HG03196 (cell line): ENCODE measurements at regions not wholly inside any gene's neighbourhood (a gene's known extent, or its start where the extent isn't known, plus 50 kb on each side); places are given as distances from the start of the nearest gene placed in this dataset.

Experiments used
- ATAC-seq: cut with Tn5 transposase; IDR thresholded peaks from one replicate; pipeline ENCODE4 v1.9.1; 2021; ENCODE audit not compliant: unreplicated experiment

DNA sequence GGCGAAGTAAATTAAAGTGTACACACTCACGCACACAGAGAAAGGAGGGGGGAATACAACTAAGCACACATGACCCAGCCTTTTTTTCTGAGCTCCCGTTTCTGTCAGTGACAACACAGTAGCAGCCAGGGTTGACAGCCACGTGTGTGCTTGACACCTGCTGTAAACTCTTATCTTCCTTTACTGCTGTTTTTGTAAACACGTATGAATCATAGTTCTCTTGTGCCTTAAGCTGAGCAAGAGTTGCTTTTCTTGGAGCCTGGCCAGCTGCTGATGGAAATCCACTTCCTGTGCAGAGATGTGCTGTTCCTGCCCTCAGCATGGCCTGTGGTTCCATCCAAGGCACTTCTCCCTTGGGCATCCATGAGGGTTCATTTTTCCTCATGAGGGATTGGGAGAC, 561.9 kb downstream of the GALR1 start:
- no peak for ATAC-seq

GRCh38 chr18:77815666-77816338, 566.2 kb downstream of the GALR1 start:
- ATAC-seq = no peak

DNA sequence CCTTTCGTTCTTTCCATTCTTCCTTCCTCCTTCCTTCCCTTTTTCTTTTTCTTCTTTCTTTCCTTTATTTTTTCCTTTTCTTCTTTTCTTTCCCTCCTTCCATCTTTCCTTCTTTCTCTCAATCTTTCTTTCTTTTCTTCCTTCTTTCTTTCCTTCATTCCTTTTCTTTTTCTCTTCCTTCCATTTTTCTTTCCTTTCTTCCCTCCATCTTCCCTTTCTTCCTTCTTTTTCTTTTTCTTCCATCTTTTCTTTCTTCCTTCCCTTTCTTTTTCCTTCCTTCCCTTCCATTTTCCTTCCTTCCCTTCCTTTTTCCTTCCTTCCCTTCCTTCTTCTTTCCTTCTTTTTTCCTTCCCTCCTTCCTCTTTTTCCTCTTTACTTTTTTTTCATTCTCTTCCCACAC, 568.7 kb downstream of the GALR1 start:
- no peak for ATAC-seq

GRCh38 chr18:77820472-77820871, 570.8 kb downstream of the GALR1 start:
- ATAC-seq = no peak

DNA sequence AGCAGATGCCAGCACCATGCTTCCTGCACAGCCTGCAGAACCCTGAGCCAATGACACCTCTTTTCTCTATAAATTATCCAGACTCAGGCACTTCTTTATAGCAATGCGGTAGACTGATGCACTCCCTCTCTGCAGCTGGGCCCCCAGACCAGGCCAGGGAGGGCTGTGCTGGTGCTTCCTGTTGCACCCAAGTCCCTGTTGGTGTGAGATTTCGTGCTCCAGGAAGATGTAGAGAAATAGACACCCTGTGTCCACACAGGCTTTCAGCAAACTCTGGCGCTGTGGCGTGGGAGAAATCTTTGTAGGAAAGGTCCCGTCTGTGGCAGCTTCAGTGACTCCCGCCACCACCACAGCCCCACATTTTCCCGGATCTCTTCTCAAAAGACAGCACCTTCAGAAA, 572.2 kb downstream of the GALR1 start:
- no peak for ATAC-seq

GRCh38 chr18:77822632-77823031, 573.0 kb downstream of the GALR1 start:
- ATAC-seq = no peak

DNA sequence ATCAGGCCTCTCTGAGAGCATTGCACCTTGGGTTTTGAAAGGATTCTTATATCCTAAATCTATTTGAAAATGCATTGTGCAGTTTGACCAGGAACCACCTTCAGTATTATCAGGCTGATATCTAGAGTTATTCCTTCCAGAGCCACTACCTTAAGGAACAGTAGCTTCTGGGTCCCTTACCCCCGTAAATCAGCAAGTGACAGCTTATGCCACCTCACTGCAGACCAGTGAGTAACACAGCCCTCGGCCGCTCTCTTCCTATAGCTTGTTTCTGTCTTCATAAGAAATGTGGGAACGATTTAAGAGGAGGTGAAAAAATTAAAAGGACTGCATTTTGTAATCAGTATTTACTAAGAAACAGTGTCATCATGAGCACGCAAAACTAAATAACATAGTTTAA, 584.2 kb downstream of the GALR1 start:
- ATAC-seq = no peak

- ATAC-seq = no peak
These were observed 602.2 kb downstream of the GALR1 start for GRCh38 chr18:77851802-77852201.

GRCh38 chr18:77853859-77854258, 604.2 kb downstream of the GALR1 start:
- no peak for ATAC-seq

DNA sequence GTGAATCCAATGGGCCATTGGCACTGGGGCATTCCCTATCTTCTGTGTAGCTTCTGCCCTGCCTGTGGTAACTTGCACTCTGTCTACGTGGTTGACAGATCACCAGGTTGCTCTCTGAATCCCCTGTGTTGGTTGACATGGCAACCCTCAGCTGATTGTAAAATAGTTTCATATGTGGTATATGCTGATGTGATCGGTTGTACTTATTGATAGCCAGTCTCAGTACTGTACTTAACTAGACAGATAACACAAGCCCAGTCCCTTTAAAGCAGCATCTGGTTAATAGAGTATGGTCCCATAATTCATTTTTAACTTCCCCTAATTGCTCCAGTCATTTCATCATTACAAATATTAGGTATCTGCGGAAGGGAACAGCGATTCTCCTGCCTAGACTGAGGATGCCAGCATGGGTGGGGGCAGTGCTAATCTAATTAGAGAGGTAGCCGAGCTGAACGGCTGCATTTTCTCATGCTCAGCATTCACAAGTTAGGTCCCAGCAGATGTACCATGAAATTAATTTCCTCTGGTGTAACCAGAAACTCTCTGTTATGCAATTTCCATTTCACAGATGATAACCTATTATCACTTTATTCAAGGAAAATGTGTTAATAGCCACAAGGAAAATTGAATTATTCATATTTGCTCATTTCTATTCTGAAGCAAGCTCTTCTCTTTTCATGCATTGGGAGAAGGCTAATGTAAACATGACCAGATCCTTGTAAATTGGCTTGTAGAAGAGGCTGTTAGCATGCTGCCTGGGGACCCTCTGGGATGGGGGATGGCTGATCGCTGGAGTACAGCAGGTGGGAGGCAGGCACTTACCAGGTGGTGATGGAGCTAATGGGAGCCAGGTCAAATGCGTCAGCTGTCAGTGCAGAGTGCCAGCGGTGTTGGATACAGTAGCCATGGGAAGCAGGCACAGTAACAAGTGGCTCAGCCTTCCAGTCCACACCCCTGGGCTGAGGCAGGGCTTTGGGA, 608.3 kb downstream of the GALR1 start:
- ATAC-seq = no peak

DNA sequence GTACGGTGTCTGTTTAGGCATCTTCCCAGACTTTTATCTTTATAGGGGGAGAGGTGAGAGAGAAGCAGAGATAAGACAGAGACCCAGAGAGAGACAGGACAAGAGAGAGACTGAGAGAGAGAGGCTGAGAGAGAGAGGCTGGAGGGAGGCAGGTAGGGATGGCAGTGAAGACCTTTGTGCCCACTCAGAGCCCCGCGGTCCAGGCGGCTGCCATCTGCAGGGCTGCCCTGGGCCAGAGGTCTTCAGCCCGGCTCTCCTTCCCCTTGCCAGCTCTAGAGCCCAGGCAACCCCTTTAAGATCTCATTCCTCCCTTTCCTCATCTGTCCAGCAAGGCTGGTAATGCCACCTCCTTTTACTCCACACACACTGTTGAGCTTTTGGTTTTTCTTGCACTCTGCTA, 610.0 kb downstream of the GALR1 start:
- no peak for ATAC-seq

- no peak for ATAC-seq
These were observed 612.6 kb downstream of the GALR1 start for GRCh38 chr18:77862066-77862757.

GRCh38 chr18:77865853-77866252, 616.2 kb downstream of the GALR1 start:
- ATAC-seq = no peak

DNA sequence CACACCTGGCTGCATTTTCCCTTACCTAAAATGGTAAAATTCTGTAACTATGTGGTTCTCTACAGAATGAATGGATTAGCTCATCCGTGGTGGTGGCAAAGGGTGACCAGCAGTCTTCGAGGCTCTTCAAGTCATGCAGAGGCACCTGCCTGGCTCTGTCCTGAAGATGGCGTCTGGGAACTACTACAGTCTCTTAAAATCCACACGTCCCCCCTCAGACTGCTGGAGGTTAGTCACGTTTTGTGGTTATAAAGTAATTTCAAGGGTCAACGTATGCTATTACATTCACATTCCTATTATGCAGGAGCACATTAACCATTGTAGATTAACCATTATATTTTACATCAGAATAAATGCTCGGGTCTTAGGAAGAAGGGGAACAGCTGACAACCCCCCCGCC, 616.7 kb downstream of the GALR1 start:
- no peak for ATAC-seq

DNA sequence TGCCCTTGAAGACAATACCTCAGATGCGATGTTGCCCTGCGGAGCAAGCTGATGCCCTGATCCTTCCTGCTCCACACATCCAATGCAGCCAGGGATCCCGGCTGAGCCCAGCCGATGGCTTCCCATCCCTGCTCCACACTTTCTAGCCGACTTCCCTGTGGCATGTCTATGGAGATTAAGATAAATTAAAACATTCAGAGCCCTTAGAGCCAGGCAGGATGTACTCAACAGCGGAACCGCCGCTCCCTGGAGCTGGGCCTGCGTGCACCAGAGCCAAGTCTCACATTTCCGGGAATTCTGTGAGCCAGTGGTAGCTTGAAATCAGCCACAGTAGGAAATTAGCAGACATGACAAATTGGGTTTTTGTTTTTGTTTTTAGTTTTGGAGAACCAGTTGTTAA, 620.6 kb downstream of the GALR1 start:
- no peak for ATAC-seq

GRCh38 chr18:77870894-77871293, 621.2 kb downstream of the GALR1 start:
- no peak for ATAC-seq

GRCh38 chr18:77872166-77872565, 622.5 kb downstream of the GALR1 start:
- ATAC-seq = no peak

DNA sequence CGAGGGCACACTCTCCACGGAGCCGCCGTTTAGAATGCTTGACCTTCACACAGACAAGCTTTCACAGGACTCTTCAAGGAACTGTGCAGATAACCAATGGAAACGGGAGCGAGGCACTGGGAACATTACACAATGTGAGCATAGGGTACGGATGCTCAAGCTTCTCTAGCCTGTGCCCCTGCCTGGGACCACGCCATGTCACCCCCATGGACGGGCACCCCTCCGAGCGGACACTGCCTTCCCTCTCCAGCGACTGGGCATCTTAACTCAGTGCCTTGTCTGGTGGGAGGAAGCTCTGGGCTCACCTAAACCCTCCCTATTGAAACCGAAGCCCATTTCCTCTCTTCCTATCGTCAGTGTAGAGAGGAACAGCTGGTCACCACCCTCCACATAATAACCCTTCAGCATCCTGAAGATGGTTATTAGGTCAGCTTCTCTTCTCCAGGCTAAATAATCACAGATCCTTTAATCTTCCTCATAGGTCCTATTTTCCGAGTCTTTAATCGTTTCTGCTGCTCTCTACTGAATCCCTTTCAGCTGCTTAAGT, 626.7 kb downstream of the GALR1 start:
- no peak for ATAC-seq

GRCh38 chr18:77879829-77880228, 630.2 kb downstream of the GALR1 start:
- no peak for ATAC-seq

DNA sequence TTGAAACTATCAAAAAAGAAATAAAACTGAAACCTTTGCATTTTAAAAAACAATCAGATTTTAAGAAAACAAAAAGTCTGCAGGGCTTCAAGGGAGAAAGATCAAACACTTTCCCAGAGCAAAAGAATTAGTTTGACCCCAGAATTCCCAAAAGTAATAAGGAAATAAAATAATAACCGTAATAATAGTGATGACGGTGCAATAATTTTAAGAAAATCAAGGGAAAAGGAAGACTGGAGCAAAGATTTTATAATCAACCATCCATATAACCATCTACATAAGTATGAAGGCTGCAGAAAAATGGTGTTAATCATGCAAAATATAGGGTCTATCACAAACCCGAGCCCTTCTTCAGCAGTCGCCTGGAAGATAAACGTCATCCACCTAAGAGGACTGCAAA, 634.8 kb downstream of the GALR1 start:
- no peak for ATAC-seq

GRCh38 chr18:77894060-77894459, 644.4 kb downstream of the GALR1 start:
- ATAC-seq = no peak
